ENCODE measurements at regions not wholly inside any gene's neighbourhood (a gene's known extent, or its start where the extent isn't known, plus 50 kb on each side); places are given as distances from the start of the nearest gene placed in this dataset.

DNA sequence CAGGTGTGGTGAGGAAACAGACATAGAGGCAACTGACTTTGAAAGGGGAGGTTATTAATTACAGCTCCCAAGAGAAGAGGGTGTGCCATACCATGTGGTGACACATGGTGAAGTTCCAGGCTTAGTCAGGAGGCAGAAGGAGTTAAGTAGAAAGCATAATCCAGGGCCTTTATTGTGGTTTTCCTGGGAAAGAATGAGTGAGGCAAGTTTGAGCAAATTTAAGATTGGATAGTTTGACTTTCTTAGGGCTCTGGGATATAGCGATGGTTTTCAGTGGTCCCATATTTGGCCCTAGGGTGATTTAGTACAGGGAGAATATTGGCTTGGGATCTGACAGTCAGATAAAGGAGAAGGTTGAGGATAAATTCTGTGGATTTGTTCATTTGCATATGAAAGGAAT, 495.9 kb upstream of the FSTL5 start:
- TF ChIP-seq EZH2 (IDR thresholded peaks at IDR 0.05; ENCODE audit: insufficient read depth, poor library complexity, severe bottlenecking) (no peak), EZH2phosphoT487 (IDR thresholded peaks at IDR 0.05; ENCODE audit: insufficient read depth, low read depth) (no peak)
